DND-41 (cell line): ENCODE measurements at regions not wholly inside any gene's neighbourhood (a gene's known extent, or its start where the extent isn't known, plus 50 kb on each side); places are given as distances from the start of the nearest gene placed in this dataset.

Source experiments
- CTCF ChIP-seq: IDR thresholded peaks from 2 replicates; pipeline ENCODE4 v1.5.1; 2012; ENCODE audit warnings: borderline replicate concordance, low read length, moderate library complexity, mild to moderate bottlenecking; ENCODE audit not compliant: poor library complexity, severe bottlenecking; ENCODE audit errors: extremely low read depth
- EZH2 ChIP-seq: IDR thresholded peaks from 3 replicates; pipeline ENCODE4 v1.6.1; 2012; ENCODE audit warnings: borderline replicate concordance, low read depth, mild to moderate bottlenecking, moderate library complexity, low read length, inconsistent platforms; ENCODE audit not compliant: severe bottlenecking

- no peak for TF ChIP-seq EZH2
- no peak for TF ChIP-seq CTCF
Observed at GRCh38 chr2:160613466-160614153, 120.0 kb upstream of the RBMS1 start.
